NCI-H345 treated with DMSO at 0.1 percent for 48 hours (cell line): ENCODE measurements at regions not wholly inside any gene's neighbourhood (a gene's known extent, or its start where the extent isn't known, plus 50 kb on each side); places are given as distances from the start of the nearest gene placed in this dataset.

Experiments used
- DNase-seq: peaks from one replicate; lab custom pipeline; 2025; ENCODE audit not compliant: unreplicated experiment; lab: John Stamatoyannopoulos, UW

- no peak for DNase-seq
Observed at GRCh38 chr9:28287455-28287854, 714.2 kb upstream of the C9orf72 start.

- no peak for DNase-seq
Observed at GRCh38 chr9:28289746-28290145, 716.5 kb upstream of the C9orf72 start.

- no peak for DNase-seq
Observed at GRCh38 chr9:28293369-28294090, 720.2 kb upstream of the C9orf72 start.

- DNase-seq = no peak
Observed at GRCh38 chr9:28301281-28301680, 728.0 kb upstream of the C9orf72 start.

- no peak for DNase-seq
Observed at GRCh38 chr9:28317745-28318144, 744.5 kb upstream of the C9orf72 start.

- DNase-seq = no peak
Observed at GRCh38 chr9:28318515-28318914, 745.2 kb upstream of the C9orf72 start.

- no peak for DNase-seq
Observed at GRCh38 chr9:28319981-28320380, 746.7 kb upstream of the C9orf72 start.

GRCh38 chr9:28320616-28321015, 747.3 kb upstream of the C9orf72 start:
- DNase-seq = no peak

- DNase-seq = no peak
Observed at GRCh38 chr9:28329323-28329722, 756.0 kb upstream of the C9orf72 start.

- no peak for DNase-seq
Observed at GRCh38 chr9:28332648-28333047, 759.4 kb upstream of the C9orf72 start.

GRCh38 chr9:28341913-28342312, 768.6 kb upstream of the C9orf72 start:
- no peak for DNase-seq

- no peak for DNase-seq
Observed at GRCh38 chr9:28342815-28343338, 769.6 kb upstream of the C9orf72 start.

- no peak for DNase-seq
Observed at GRCh38 chr9:28363151-28363562, 789.9 kb upstream of the C9orf72 start.

- no peak for DNase-seq
Observed at GRCh38 chr9:28365020-28365640, 791.8 kb upstream of the C9orf72 start.

GRCh38 chr9:28365728-28366127, 792.4 kb upstream of the C9orf72 start:
- DNase-seq = no peak

GRCh38 chr9:28378231-28378630, 805.0 kb upstream of the C9orf72 start:
- DNase-seq = no peak

GRCh38 chr9:28379082-28379481, 805.8 kb upstream of the C9orf72 start:
- DNase-seq = no peak

GRCh38 chr9:28389411-28389810, 816.1 kb upstream of the C9orf72 start:
- DNase-seq = no peak

GRCh38 chr9:28394774-28395173, 821.5 kb upstream of the C9orf72 start:
- no peak for DNase-seq

GRCh38 chr9:28396058-28396457, 822.8 kb upstream of the C9orf72 start:
- DNase-seq = no peak

- DNase-seq = no peak
Observed at GRCh38 chr9:28407351-28407750, 834.1 kb upstream of the C9orf72 start.

GRCh38 chr9:28409919-28410318, 836.6 kb upstream of the C9orf72 start:
- DNase-seq = no peak

- no peak for DNase-seq
Observed at GRCh38 chr9:28410411-28410810, 837.1 kb upstream of the C9orf72 start.
